ACC112 (cell line): ENCODE measurements at regions not wholly inside any gene's neighbourhood (a gene's known extent, or its start where the extent isn't known, plus 50 kb on each side); places are given as distances from the start of the nearest gene placed in this dataset.
"Not testable (repeated sequence)": the region's sequence is repeated elsewhere in the genome, so short reads cannot be mapped to it uniquely, and the experiment has no call there.

Experiments used
- H2AFZ ChIP-seq: fragments of 200-600 bp; sonication (generic); one replicate; pipeline ENCODE4 v1.6.0; 2017; ENCODE audit warnings: antibody characterized with exemption, low read length; ENCODE audit not compliant: unreplicated experiment
- H3K27ac ChIP-seq: fragments of 200-600 bp; sonication (generic); 2 replicates; pipeline ENCODE4 v1.5.1; 2014; ENCODE audit warnings: low read depth, mild to moderate bottlenecking, antibody characterized with exemption, low read length, moderate library complexity
- H3K27me3 ChIP-seq: fragments of 200-600 bp; sonication (generic); 2 replicates; pipeline ENCODE4 v1.6.1; 2014; ENCODE audit warnings: mild to moderate bottlenecking, antibody characterized with exemption, low read length, moderate library complexity, mixed read lengths; ENCODE audit not compliant: insufficient read depth
- H3K36me3 ChIP-seq: fragments of 200-600 bp; sonication (generic); 2 replicates; pipeline ENCODE4 v1.6.1; 2016; ENCODE audit warnings: mild to moderate bottlenecking, antibody characterized with exemption, low read length, moderate library complexity, mixed read lengths; ENCODE audit not compliant: insufficient read depth
- H3K4me1 ChIP-seq: fragments of 200-600 bp; sonication (generic); one replicate; pipeline ENCODE4 v1.6.1; 2016; ENCODE audit warnings: low read length, mixed read lengths; ENCODE audit not compliant: insufficient read depth, unreplicated experiment, control insufficient read depth
- H3K4me3 ChIP-seq: fragments of 200-600 bp; sonication (generic); 2 replicates; pipeline ENCODE4 v1.5.1; 2014; ENCODE audit warnings: mild to moderate bottlenecking, low read depth, low read length
- H3K79me2 ChIP-seq: fragments of 200-600 bp; sonication (generic); one replicate; pipeline ENCODE4 v1.6.0; 2016; ENCODE audit warnings: low read length; ENCODE audit not compliant: control insufficient read depth, unreplicated experiment, insufficient read depth

- no peaks in the 10 kb centered on the region for H3K36me3 ChIP-seq
- H3K4me3 ChIP-seq = no peak overlapping the region
- H3K27ac ChIP-seq = no peak overlapping the region
- H3K79me2 ChIP-seq = no peaks in the 10 kb centered on the region
- no peak overlapping the region for H2AFZ ChIP-seq
- H3K4me1 ChIP-seq = no peaks in the 10 kb centered on the region
- no peaks in the 10 kb centered on the region for H3K27me3 ChIP-seq
These were observed 310.4 kb upstream of the ADARB2 start for GRCh38 chr10:2047679-2048078.

- Histone ChIP-seq H3K79me2 (no peaks in the 10 kb centered on the region), H3K36me3 (no peaks in the 10 kb centered on the region), H3K4me1 (no peaks in the 10 kb centered on the region), H3K4me3 (no peak overlapping the region), H2AFZ (no peak overlapping the region), H3K27ac (no peak overlapping the region), H3K27me3 (no peaks in the 10 kb centered on the region)
These were observed 306.1 kb upstream of the ADARB2 start for GRCh38 chr10:2043379-2043778.

GRCh38 chr10:2038036-2038435, 300.7 kb upstream of the ADARB2 start:
- H3K27me3 ChIP-seq = no peaks in the 10 kb centered on the region
- H3K4me3 ChIP-seq = no peak overlapping the region
- no peaks in the 10 kb centered on the region for H3K36me3 ChIP-seq
- H3K79me2 ChIP-seq = no peaks in the 10 kb centered on the region
- H3K4me1 ChIP-seq = no peaks in the 10 kb centered on the region
- no peak overlapping the region for H3K27ac ChIP-seq
- H2AFZ ChIP-seq = no peak overlapping the region

- no peak overlapping the region for H3K4me3 ChIP-seq
- no peak overlapping the region for H2AFZ ChIP-seq
- no peaks in the 10 kb centered on the region for H3K4me1 ChIP-seq
- H3K79me2 ChIP-seq = no peaks in the 10 kb centered on the region
- no peaks in the 10 kb centered on the region for H3K36me3 ChIP-seq
- no peaks in the 10 kb centered on the region for H3K27me3 ChIP-seq
- no peak overlapping the region for H3K27ac ChIP-seq
These were observed 299.9 kb upstream of the ADARB2 start for GRCh38 chr10:2037246-2037645.

- H2AFZ ChIP-seq = no peak overlapping the region
- H3K4me3 ChIP-seq = no peak overlapping the region
- no peaks in the 10 kb centered on the region for H3K36me3 ChIP-seq
- H3K79me2 ChIP-seq = no peaks in the 10 kb centered on the region
- no peak overlapping the region for H3K27ac ChIP-seq
- H3K4me1 ChIP-seq = no peaks in the 10 kb centered on the region
- no peaks in the 10 kb centered on the region for H3K27me3 ChIP-seq
These were observed 298.9 kb upstream of the ADARB2 start for GRCh38 chr10:2036209-2036608.

GRCh38 chr10:2030046-2030445, 292.7 kb upstream of the ADARB2 start:
- Histone ChIP-seq H3K79me2 (no peaks in the 10 kb centered on the region), H3K27ac (no peak overlapping the region), H3K4me1 (no peaks in the 10 kb centered on the region), H3K27me3 (no peaks in the 10 kb centered on the region), H3K4me3 (no peak overlapping the region), H2AFZ (no peak overlapping the region), H3K36me3 (no peaks in the 10 kb centered on the region)

- no peaks in the 10 kb centered on the region for H3K27me3 ChIP-seq
- no peak overlapping the region for H2AFZ ChIP-seq
- no peaks in the 10 kb centered on the region for H3K79me2 ChIP-seq
- no peak overlapping the region for H3K4me3 ChIP-seq
- no peaks in the 10 kb centered on the region for H3K36me3 ChIP-seq
- no peak overlapping the region for H3K27ac ChIP-seq
- no peaks in the 10 kb centered on the region for H3K4me1 ChIP-seq
These were observed 289.6 kb upstream of the ADARB2 start for GRCh38 chr10:2026936-2027335.

GRCh38 chr10:2024750-2025149, 287.4 kb upstream of the ADARB2 start:
- not testable (repeated sequence) for H3K36me3 ChIP-seq, H2AFZ ChIP-seq, H3K4me1 ChIP-seq, H3K4me3 ChIP-seq, H3K79me2 ChIP-seq, H3K27ac ChIP-seq, H3K27me3 ChIP-seq

- no peaks in the 10 kb centered on the region for H3K27me3 ChIP-seq
- no peaks in the 10 kb centered on the region for H3K79me2 ChIP-seq
- no peaks in the 10 kb centered on the region for H3K36me3 ChIP-seq
- H3K27ac ChIP-seq = no peak overlapping the region
- no peak overlapping the region for H2AFZ ChIP-seq
- H3K4me1 ChIP-seq = no peaks in the 10 kb centered on the region
- H3K4me3 ChIP-seq = no peak overlapping the region
These were observed 286.4 kb upstream of the ADARB2 start for GRCh38 chr10:2023687-2024086.

- Histone ChIP-seq H3K79me2 (no peaks in the 10 kb centered on the region), H3K4me1 (no peaks in the 10 kb centered on the region), H3K36me3 (no peaks in the 10 kb centered on the region), H3K27ac (no peak overlapping the region), H3K27me3 (no peaks in the 10 kb centered on the region), H2AFZ (no peak overlapping the region), H3K4me3 (no peak overlapping the region)
These were observed 285.1 kb upstream of the ADARB2 start for GRCh38 chr10:2022401-2022800.

- Histone ChIP-seq H3K27me3 (no peaks in the 10 kb centered on the region), H2AFZ (no peak overlapping the region), H3K4me1 (no peaks in the 10 kb centered on the region), H3K4me3 (no peak overlapping the region), H3K79me2 (no peaks in the 10 kb centered on the region), H3K36me3 (no peaks in the 10 kb centered on the region), H3K27ac (no peak overlapping the region)
These were observed 283.5 kb upstream of the ADARB2 start for GRCh38 chr10:2020836-2021235.

GRCh38 chr10:2019803-2020202, 282.5 kb upstream of the ADARB2 start:
- Histone ChIP-seq H3K79me2 (no peaks in the 10 kb centered on the region), H3K27ac (no peak overlapping the region), H3K36me3 (no peaks in the 10 kb centered on the region), H3K4me3 (no peak overlapping the region), H3K4me1 (no peaks in the 10 kb centered on the region), H3K27me3 (no peaks in the 10 kb centered on the region), H2AFZ (no peak overlapping the region)
